ENCODE measurements at regions not wholly inside any gene's neighbourhood (a gene's known extent, or its start where the extent isn't known, plus 50 kb on each side); places are given as distances from the start of the nearest gene placed in this dataset.

DNA sequence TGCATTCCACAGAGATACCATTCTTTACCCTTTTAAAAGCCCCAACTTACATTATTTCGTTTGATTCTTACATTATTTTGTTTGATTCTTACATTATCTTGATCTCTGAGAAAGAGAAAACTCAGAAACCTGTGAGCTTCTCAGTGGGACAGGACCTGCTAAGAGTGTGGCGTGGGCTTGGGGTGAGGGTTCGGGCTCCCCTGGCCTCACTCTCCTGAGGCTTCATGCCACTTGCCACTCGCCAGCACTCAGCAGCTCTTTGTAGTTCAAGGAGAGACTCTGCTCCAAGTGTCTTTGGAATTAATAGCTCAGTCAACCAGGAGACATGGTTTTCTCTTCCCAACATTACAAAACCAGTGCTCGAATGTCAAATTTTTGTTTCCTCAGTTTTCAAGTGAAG is 132.4 kb upstream of the RGS17 start:
- ATAC-seq, result no peak
- TF ChIP-seq SNAI2 (CRISPR knock-in tag; IDR thresholded peaks at IDR 0.05) (no peak), ZC3H10 (CRISPR knock-in tag; IDR thresholded peaks at IDR 0.05) (no peak), PPARA (CRISPR knock-in tag; IDR thresholded peaks at IDR 0.05; ENCODE audit: borderline replicate concordance) (no peak), ARNTL (CRISPR knock-in tag; IDR thresholded peaks at IDR 0.05; ENCODE audit: borderline replicate concordance, low read depth) (no peak), GLIS3 (CRISPR knock-in tag; IDR thresholded peaks at IDR 0.05) (no peak), ZNF8 (CRISPR knock-in tag; IDR thresholded peaks at IDR 0.05) (no peak), RARB (CRISPR knock-in tag; IDR thresholded peaks at IDR 0.05) (no peak), ZFP3 (CRISPR knock-in tag; IDR thresholded peaks at IDR 0.05) (no peak), ZNF70 (CRISPR knock-in tag; IDR thresholded peaks at IDR 0.05) (no peak), ESRRG (CRISPR knock-in tag; IDR thresholded peaks at IDR 0.05) (no peak), OSR1 (CRISPR knock-in tag; IDR thresholded peaks at IDR 0.05) (no peak), CSDC2 (CRISPR knock-in tag; IDR thresholded peaks at IDR 0.05) (no peak), TOX (CRISPR knock-in tag; IDR thresholded peaks at IDR 0.05; ENCODE audit: borderline replicate concordance) (no peak), ZFP30 (CRISPR knock-in tag; IDR thresholded peaks at IDR 0.05) (no peak), ISL1 (CRISPR knock-in tag; IDR thresholded peaks at IDR 0.05) (no peak), BACH2 (CRISPR knock-in tag; IDR thresholded peaks at IDR 0.05; ENCODE audit: borderline replicate concordance) (no peak)
- TF ChIP-seq, protein P1, sequence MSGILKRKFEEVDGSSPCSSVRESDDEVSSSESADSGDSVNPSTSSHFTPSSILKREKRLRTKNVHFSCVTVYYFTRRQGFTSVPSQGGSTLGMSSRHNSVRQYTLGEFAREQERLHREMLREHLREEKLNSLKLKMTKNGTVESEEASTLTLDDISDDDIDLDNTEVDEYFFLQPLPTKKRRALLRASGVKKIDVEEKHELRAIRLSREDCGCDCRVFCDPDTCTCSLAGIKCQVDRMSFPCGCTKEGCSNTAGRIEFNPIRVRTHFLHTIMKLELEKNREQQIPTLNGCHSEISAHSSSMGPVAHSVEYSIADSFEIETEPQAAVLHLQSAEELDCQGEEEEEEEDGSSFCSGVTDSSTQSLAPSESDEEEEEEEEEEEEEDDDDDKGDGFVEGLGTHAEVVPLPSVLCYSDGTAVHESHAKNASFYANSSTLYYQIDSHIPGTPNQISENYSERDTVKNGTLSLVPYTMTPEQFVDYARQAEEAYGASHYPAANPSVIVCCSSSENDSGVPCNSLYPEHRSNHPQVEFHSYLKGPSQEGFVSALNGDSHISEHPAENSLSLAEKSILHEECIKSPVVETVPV (CRISPR knock-in tag; IDR thresholded peaks at IDR 0.05), result no peak
- TF ChIP-seq, protein P2, sequence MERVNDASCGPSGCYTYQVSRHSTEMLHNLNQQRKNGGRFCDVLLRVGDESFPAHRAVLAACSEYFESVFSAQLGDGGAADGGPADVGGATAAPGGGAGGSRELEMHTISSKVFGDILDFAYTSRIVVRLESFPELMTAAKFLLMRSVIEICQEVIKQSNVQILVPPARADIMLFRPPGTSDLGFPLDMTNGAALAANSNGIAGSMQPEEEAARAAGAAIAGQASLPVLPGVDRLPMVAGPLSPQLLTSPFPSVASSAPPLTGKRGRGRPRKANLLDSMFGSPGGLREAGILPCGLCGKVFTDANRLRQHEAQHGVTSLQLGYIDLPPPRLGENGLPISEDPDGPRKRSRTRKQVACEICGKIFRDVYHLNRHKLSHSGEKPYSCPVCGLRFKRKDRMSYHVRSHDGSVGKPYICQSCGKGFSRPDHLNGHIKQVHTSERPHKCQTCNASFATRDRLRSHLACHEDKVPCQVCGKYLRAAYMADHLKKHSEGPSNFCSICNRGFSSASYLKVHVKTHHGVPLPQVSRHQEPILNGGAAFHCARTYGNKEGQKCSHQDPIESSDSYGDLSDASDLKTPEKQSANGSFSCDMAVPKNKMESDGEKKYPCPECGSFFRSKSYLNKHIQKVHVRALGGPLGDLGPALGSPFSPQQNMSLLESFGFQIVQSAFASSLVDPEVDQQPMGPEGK (CRISPR knock-in tag; IDR thresholded peaks at IDR 0.05; ENCODE audit: borderline replicate concordance), result no peak

DNA sequence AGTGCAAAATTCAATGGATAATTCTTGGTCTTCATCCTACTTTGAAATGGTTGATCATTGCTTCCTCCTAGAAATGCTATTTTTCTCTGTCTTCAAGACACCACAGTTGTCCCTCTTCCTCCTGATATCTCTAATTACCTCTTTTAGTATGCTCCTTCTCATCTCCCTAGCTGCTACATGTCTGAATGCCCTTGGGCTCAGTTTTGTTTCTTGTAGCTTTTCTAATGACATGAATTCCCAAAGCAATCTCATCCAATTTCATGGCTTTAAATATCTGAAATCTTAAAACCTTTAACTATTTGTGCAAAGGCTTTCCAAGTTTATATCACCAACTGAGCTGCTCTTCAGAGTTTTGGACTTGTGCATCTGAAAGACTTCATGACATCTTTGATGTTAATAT is 120.2 kb upstream of the RGS17 start:
- ATAC-seq, result no peak
- TF ChIP-seq, protein P1 (CRISPR knock-in tag; IDR thresholded peaks at IDR 0.05), result no peak
- TF ChIP-seq TOX (CRISPR knock-in tag; IDR thresholded peaks at IDR 0.05; ENCODE audit: borderline replicate concordance), result no peak
- no peak for TF ChIP-seq ZFP3 (CRISPR knock-in tag; IDR thresholded peaks at IDR 0.05)
- no peak for TF ChIP-seq ZFP30 (CRISPR knock-in tag; IDR thresholded peaks at IDR 0.05)
- TF ChIP-seq, protein P3, sequence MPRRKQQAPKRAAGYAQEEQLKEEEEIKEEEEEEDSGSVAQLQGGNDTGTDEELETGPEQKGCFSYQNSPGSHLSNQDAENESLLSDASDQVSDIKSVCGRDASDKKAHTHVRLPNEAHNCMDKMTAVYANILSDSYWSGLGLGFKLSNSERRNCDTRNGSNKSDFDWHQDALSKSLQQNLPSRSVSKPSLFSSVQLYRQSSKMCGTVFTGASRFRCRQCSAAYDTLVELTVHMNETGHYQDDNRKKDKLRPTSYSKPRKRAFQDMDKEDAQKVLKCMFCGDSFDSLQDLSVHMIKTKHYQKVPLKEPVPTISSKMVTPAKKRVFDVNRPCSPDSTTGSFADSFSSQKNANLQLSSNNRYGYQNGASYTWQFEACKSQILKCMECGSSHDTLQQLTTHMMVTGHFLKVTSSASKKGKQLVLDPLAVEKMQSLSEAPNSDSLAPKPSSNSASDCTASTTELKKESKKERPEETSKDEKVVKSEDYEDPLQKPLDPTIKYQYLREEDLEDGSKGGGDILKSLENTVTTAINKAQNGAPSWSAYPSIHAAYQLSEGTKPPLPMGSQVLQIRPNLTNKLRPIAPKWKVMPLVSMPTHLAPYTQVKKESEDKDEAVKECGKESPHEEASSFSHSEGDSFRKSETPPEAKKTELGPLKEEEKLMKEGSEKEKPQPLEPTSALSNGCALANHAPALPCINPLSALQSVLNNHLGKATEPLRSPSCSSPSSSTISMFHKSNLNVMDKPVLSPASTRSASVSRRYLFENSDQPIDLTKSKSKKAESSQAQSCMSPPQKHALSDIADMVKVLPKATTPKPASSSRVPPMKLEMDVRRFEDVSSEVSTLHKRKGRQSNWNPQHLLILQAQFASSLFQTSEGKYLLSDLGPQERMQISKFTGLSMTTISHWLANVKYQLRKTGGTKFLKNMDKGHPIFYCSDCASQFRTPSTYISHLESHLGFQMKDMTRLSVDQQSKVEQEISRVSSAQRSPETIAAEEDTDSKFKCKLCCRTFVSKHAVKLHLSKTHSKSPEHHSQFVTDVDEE (CRISPR knock-in tag; IDR thresholded peaks at IDR 0.05), result no peak
- TF ChIP-seq CSDC2 (CRISPR knock-in tag; IDR thresholded peaks at IDR 0.05), result no peak
- no peak for TF ChIP-seq ZNF8 (CRISPR knock-in tag; IDR thresholded peaks at IDR 0.05)
- no peak for TF ChIP-seq ZNF565 (CRISPR knock-in tag; conservative IDR thresholded peaks at IDR 0.05; ENCODE audit: low read depth)
- no peak for TF ChIP-seq GLIS3 (CRISPR knock-in tag; IDR thresholded peaks at IDR 0.05)
- no peak for TF ChIP-seq TCF4 (CRISPR knock-in tag; IDR thresholded peaks at IDR 0.05; ENCODE audit: borderline replicate concordance)
- TF ChIP-seq, protein P4, sequence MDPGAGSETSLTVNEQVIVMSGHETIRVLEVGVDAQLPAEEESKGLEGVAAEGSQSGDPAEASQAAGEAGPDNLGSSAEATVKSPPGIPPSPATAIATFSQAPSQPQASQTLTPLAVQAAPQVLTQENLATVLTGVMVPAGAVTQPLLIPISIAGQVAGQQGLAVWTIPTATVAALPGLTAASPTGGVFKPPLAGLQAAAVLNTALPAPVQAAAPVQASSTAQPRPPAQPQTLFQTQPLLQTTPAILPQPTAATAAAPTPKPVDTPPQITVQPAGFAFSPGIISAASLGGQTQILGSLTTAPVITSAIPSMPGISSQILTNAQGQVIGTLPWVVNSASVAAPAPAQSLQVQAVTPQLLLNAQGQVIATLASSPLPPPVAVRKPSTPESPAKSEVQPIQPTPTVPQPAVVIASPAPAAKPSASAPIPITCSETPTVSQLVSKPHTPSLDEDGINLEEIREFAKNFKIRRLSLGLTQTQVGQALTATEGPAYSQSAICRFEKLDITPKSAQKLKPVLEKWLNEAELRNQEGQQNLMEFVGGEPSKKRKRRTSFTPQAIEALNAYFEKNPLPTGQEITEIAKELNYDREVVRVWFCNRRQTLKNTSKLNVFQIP (CRISPR knock-in tag; IDR thresholded peaks at IDR 0.05; ENCODE audit: borderline replicate concordance, low read depth), result no peak
- no peak for TF ChIP-seq BACH2 (CRISPR knock-in tag; IDR thresholded peaks at IDR 0.05; ENCODE audit: borderline replicate concordance)
- TF ChIP-seq SNAI2 (CRISPR knock-in tag; IDR thresholded peaks at IDR 0.05), result no peak
- no peak for TF ChIP-seq RARB (CRISPR knock-in tag; IDR thresholded peaks at IDR 0.05)
